Sigmoid colon (tissue), 4 donors: ENCODE measurements at regions not wholly inside any gene's neighbourhood (a gene's known extent, or its start where the extent isn't known, plus 50 kb on each side); places are given as distances from the start of the nearest gene placed in this dataset.

Experiments
- CTCF ChIP-seq, 4 experiments: fragments of 450-650 bp in 3 of 4; fragments of 200-600 bp in 1 of 4; IDR thresholded peaks; one replicate each; pipeline ENCODE4 v1.5.1; 2016 to 2019; ENCODE audit warnings: antibody characterized with exemption in 4 of 4, mild to moderate bottlenecking in 3 of 4, moderate library complexity in 2 of 4
- EP300 ChIP-seq, 4 donors: sonication (generic); formaldehyde crosslinking; IDR thresholded peaks; one replicate each; pipeline ENCODE4 v1.6.1; 2017; ENCODE audit warnings: antibody characterized with exemption in 4 of 4
- POLR2A ChIP-seq, 2 donors: fragments of 450-650 bp; IDR thresholded peaks; one replicate each; pipeline ENCODE4 v1.6.1; 2016; ENCODE audit warnings: antibody characterized with exemption in 2 of 2, mild to moderate bottlenecking in 2 of 2, moderate library complexity in 2 of 2
- POLR2AphosphoS5 ChIP-seq, 4 donors: sonication (generic); formaldehyde crosslinking; IDR thresholded peaks; one replicate each; pipeline ENCODE4 v1.6.1; 2017; ENCODE audit warnings: antibody characterized with exemption in 4 of 4

GRCh38 chr5:82881571-82882174 lies 195.5 kb downstream of the TMEM167A start:
- TF ChIP-seq POLR2A (IDR thresholded peaks at IDR 0.05) (no peak), CTCF (IDR thresholded peaks at IDR 0.05) (no peak), EP300 (IDR thresholded peaks at IDR 0.05) (no peak), POLR2AphosphoS5 (IDR thresholded peaks at IDR 0.05) (no peak)
